ENCODE measurements at regions not wholly inside any gene's neighbourhood (a gene's known extent, or its start where the extent isn't known, plus 50 kb on each side); places are given as distances from the start of the nearest gene placed in this dataset.

DNA sequence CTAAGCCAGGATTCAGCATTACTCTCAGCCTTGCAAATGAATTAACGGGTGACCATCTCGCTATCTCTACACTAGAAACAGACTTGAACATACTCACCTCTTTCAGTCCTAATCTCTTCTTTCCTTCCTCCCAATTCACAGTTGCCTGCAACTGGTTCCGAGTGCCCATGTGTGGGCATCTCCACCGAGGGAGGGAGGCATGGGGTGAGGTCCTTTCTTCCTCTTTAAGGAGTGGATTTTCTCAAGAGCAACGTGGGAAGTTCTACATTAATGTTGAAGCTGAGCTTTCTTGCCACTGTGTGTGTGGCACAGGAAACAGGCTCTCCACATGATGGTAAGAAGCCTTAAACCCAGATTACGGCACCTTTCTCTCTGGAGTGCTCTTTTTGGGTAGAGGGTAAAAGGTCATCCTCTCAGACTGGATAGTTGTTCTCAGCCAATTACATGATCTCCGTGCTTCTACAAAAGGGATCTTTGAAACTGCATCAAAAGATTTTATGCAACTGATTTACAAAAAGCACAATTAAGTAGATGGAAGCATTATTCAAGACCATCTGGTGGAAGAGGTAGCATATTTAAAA, 286.8 kb upstream of the NR2F2 start:
- TF ChIP-seq, protein P1, sequence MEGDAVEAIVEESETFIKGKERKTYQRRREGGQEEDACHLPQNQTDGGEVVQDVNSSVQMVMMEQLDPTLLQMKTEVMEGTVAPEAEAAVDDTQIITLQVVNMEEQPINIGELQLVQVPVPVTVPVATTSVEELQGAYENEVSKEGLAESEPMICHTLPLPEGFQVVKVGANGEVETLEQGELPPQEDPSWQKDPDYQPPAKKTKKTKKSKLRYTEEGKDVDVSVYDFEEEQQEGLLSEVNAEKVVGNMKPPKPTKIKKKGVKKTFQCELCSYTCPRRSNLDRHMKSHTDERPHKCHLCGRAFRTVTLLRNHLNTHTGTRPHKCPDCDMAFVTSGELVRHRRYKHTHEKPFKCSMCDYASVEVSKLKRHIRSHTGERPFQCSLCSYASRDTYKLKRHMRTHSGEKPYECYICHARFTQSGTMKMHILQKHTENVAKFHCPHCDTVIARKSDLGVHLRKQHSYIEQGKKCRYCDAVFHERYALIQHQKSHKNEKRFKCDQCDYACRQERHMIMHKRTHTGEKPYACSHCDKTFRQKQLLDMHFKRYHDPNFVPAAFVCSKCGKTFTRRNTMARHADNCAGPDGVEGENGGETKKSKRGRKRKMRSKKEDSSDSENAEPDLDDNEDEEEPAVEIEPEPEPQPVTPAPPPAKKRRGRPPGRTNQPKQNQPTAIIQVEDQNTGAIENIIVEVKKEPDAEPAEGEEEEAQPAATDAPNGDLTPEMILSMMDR (conservative IDR thresholded peaks at IDR 0.05; ENCODE audit: low read depth in 2 of 2): no peak
- no peak for TF ChIP-seq POLR2AphosphoS5 (IDR thresholded peaks at IDR 0.05; ENCODE audit: low read depth)
- TF ChIP-seq NANOG (IDR thresholded peaks at IDR 0.05; ENCODE audit: borderline replicate concordance): no peak
- no peak for TF ChIP-seq EZH2 (IDR thresholded peaks at IDR 0.05; ENCODE audit: low read depth, unreplicated experiment)
